ENCODE measurements at regions not wholly inside any gene's neighbourhood (a gene's known extent, or its start where the extent isn't known, plus 50 kb on each side); places are given as distances from the start of the nearest gene placed in this dataset.

DNA sequence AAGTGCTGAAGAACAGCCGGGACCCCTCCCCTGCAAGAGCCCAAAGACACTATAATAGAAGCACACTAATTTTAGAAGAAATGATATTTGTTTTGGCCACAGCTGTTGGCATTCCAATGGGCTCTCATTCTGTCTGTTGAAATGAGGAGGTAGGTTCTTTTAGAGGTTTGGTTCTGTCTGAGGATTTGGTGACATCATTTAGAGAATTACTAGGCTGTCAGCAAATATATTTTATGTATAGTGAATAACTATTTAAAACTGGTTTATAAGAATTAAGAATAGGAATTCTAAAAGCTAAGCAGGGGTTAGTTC, 200.7 kb upstream of the SLC38A2 start:
- H3K27ac ChIP-seq, result no peak overlapping the region
- no peaks in the 10 kb centered on the region for H3K36me3 ChIP-seq (replicated peaks)
- in situ Hi-C loops (cut with HindIII; ENCODE audit: low pct_ligation_motif_present, low sequenced_read_pairs), result no loop called here
- no peak overlapping the region for H3K4me3 ChIP-seq (ENCODE audit: low read depth, low read length)
- H3K27me3 ChIP-seq (replicated peaks), result no peaks in the 10 kb centered on the region
- no peak for DNase-seq
- TF ChIP-seq, protein P1, sequence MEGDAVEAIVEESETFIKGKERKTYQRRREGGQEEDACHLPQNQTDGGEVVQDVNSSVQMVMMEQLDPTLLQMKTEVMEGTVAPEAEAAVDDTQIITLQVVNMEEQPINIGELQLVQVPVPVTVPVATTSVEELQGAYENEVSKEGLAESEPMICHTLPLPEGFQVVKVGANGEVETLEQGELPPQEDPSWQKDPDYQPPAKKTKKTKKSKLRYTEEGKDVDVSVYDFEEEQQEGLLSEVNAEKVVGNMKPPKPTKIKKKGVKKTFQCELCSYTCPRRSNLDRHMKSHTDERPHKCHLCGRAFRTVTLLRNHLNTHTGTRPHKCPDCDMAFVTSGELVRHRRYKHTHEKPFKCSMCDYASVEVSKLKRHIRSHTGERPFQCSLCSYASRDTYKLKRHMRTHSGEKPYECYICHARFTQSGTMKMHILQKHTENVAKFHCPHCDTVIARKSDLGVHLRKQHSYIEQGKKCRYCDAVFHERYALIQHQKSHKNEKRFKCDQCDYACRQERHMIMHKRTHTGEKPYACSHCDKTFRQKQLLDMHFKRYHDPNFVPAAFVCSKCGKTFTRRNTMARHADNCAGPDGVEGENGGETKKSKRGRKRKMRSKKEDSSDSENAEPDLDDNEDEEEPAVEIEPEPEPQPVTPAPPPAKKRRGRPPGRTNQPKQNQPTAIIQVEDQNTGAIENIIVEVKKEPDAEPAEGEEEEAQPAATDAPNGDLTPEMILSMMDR (IDR thresholded peaks at IDR 0.05; ENCODE audit: low read depth, low read length, missing control alignments), result no peak

DNA sequence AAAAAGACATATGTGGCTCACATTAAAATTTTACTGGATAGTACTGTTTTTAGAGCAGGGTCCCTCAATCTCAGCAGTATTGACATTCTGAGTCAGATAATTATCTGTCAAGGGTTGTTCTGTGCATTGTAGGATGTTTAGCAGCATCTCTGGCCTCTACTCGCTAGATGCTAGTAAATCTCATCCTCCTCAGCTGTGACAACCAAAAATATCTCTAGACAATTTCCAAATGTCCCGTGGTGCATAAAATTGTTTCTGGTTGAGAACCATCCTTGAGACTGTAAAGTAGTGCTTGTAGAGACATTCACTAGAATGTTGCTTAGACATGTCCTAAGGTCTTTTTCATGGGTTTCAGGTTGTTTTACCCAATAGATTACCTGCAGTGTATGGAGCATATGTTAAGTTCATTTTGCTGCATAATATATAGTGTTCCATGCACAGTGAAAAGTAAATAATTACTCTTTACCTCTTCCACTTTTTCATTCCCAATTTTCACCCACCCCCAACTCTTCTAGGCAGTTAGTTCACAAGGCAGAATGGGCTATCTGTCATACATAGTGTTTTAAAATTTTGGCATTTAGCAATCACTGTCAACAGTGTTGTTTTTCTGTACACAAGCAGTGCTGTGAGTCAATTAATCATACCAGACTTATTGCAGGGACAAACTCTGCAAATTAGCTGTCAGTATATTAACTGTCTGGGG, 200.2 kb upstream of the SLC38A2 start:
- H3K27ac ChIP-seq, result no peak overlapping the region
- no peaks in the 10 kb centered on the region for H3K27me3 ChIP-seq (replicated peaks)
- TF ChIP-seq, protein P1 (IDR thresholded peaks at IDR 0.05; ENCODE audit: low read depth, low read length, missing control alignments), result no peak
- H3K4me3 ChIP-seq (ENCODE audit: low read depth, low read length), result no peak overlapping the region
- H3K36me3 ChIP-seq (replicated peaks), result no peaks in the 10 kb centered on the region
- DNase-seq, result no peak
- in situ Hi-C loops (cut with HindIII; ENCODE audit: low pct_ligation_motif_present, low sequenced_read_pairs), result no loop called here

DNA sequence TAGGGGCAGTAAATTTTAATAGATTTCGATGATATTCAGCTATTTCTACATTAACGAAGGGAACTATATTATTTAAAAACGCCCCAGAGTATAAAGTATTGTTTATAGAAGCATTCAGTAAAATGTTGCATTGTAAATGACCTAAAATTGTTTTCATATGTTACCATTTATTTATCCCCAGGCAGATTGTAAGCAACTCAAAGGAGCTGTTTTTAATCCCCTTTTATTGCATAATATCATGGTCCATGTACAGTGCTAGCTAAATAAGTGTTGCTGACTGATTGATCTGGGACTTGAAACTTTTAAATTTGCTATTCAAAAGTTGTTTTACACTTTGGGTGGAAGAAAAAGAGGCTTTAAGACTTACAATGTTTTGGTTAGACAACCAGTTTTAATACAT, 199.0 kb upstream of the SLC38A2 start:
- in situ Hi-C loops (cut with HindIII; ENCODE audit: low pct_ligation_motif_present, low sequenced_read_pairs), result no loop called here
- no peak overlapping the region for H3K27ac ChIP-seq
- TF ChIP-seq, protein P1 (IDR thresholded peaks at IDR 0.05; ENCODE audit: low read depth, low read length, missing control alignments), result no peak

DNA sequence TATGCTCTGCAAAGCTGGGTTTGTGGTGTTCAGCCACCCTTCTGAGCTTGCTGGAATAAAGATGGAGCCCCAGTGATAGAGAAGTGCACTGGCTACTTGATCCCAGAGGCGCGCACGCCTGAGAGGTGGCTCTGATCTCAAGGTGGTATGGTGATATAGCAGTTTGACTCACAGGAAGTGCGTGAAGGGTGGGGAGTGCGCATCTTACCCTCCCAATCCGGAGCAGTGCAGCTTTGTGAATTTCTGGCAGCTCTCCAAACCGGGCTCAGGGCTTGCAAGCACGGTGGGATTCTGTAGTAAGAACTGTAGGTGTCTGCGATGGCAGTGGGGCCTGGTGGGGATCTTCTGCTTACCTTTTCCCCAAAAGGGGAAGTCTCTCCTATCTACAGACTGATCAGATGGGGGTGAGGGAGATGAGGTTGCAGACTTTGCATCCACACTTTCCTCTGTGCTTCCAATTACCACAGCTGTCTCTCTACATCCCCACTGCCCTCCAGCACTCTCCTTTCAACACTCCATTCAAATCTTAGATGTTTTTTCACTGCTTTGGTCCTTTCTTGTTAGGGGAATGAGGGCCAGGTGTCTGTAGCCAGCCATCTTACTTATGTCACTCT, 197.4 kb upstream of the SLC38A2 start:
- in situ Hi-C loops (cut with HindIII; ENCODE audit: low pct_ligation_motif_present, low sequenced_read_pairs), result no loop called here
- H3K36me3 ChIP-seq (replicated peaks), result no peaks in the 10 kb centered on the region
- no peaks in the 10 kb centered on the region for H3K27me3 ChIP-seq (replicated peaks)
- TF ChIP-seq, protein P1 (IDR thresholded peaks at IDR 0.05; ENCODE audit: low read depth, low read length, missing control alignments), result no peak
- H3K27ac ChIP-seq, result no peak overlapping the region
- DNase-seq, result no peak
- H3K4me3 ChIP-seq (ENCODE audit: low read depth, low read length), result no peak overlapping the region

More for the DNA sequence above, 199.0 kb upstream of the SLC38A2 start:
- no peak overlapping the region for H3K4me3 ChIP-seq (ENCODE audit: low read depth, low read length)
- DNase-seq, result no peak
- H3K27me3 ChIP-seq (replicated peaks), result no peaks in the 10 kb centered on the region
- no peaks in the 10 kb centered on the region for H3K36me3 ChIP-seq (replicated peaks)

DNA sequence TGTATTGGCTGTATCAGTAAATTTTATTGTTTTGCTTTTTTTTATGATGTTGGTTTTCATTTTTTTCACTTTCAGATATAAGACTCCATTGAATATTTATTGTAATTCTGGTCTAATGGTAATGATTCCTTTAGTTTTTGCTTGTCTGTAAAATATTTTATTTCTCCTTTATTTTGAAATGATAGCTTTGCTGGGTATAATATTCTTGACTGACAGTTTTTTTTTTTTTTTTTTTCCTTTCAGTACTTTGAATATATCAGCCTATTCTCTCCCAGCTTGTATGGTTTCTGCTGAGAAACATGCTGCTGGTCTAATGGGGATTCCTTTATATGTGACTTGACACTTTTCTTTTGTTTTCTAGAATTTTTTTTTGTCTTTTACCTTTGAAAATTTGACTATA, 195.1 kb upstream of the SLC38A2 start:
- H3K27ac ChIP-seq, result no peak overlapping the region
- in situ Hi-C loops (cut with HindIII; ENCODE audit: low pct_ligation_motif_present, low sequenced_read_pairs), result no loop called here
- H3K36me3 ChIP-seq (replicated peaks), result no peaks in the 10 kb centered on the region
- H3K4me3 ChIP-seq (ENCODE audit: low read depth, low read length), result no peak overlapping the region
- TF ChIP-seq, protein P1 (IDR thresholded peaks at IDR 0.05; ENCODE audit: low read depth, low read length, missing control alignments), result no peak
- DNase-seq, result no peak
- H3K27me3 ChIP-seq (replicated peaks), result no peaks in the 10 kb centered on the region

Data from brain microvascular endothelial cell (primary cell).